Kidney (tissue), 13 donors: ENCODE measurements at regions not wholly inside any gene's neighbourhood (a gene's known extent, or its start where the extent isn't known, plus 50 kb on each side); places are given as distances from the start of the nearest gene placed in this dataset.

ENCODE experiments used
- DNase-seq, 5 donors: peaks; one replicate each; pipeline ENCODE4 v3.0.0-alpha.2; 2013 to 2020
- FAIRE-seq: peaks from 2 replicates; lab custom pipeline; 2012; peaks lifted over from hg19 to GRCh38; lab: Jason Lieb, UNC
- H3K27ac ChIP-seq, 2 donors: one replicate each; pipeline ENCODE4 v1.7.0; 2013; ENCODE audit warnings: low read depth in 2 of 2, low read length in 2 of 2, inconsistent platforms in 1 of 2
- H3K27me3 ChIP-seq: one replicate; pipeline ENCODE4 v1.7.1; 2013; ENCODE audit warnings: low read length, inconsistent platforms; ENCODE audit not compliant: control insufficient read depth, insufficient read depth
- H3K36me3 ChIP-seq, 3 donors: one replicate each; pipeline versions ENCODE4 v1.7.0 to v1.7.1; 2013; ENCODE audit warnings: low read length in 3 of 3, control low read depth in 1 of 3, inconsistent platforms in 1 of 3; ENCODE audit not compliant: insufficient read depth in 3 of 3, control insufficient read depth in 2 of 3
- H3K4me1 ChIP-seq, 3 donors: one replicate each; pipeline versions ENCODE4 v1.7.0 to v1.7.1; 2013; ENCODE audit warnings: low read length in 3 of 3, inconsistent platforms in 1 of 3, low read depth in 1 of 3; ENCODE audit not compliant: control insufficient read depth in 2 of 3, insufficient read depth in 2 of 3
- H3K4me3 ChIP-seq, 3 donors: one replicate each; pipeline versions ENCODE4 v1.7.0 to v1.8.1; 2013; ENCODE audit warnings: low read length in 3 of 3, control low read depth in 1 of 3, inconsistent platforms in 1 of 3
- H3K9ac ChIP-seq, 3 donors: one replicate each; pipeline versions ENCODE4 v1.7.0 to v1.7.1; 2013; ENCODE audit warnings: low read length in 3 of 3, control low read depth in 1 of 3, inconsistent platforms in 1 of 3
- H3K9me3 ChIP-seq, 3 donors: one replicate each; pipeline versions ENCODE4 v1.7.0 to v1.7.1; 2013; ENCODE audit warnings: low read length in 3 of 3, control low read depth in 1 of 3, inconsistent platforms in 1 of 3; ENCODE audit not compliant: control insufficient read depth in 2 of 3, insufficient read depth in 1 of 3
- CTCF ChIP-seq: IDR thresholded peaks from 3 replicates; pipeline ENCODE4 v1.5.1; 2012; ENCODE audit warnings: mild to moderate bottlenecking, moderate library complexity, borderline replicate concordance; ENCODE audit not compliant: insufficient read depth; ENCODE audit errors: extremely low read depth
- intact Hi-C: fragments of 100-400 bp; cut with DNase I; formaldehyde crosslinking; loops from one replicate; pipeline ENCODE4 v1.11.1; 2022
- donor health status: control.
- donor health status: control.
- donor health status: control.
- donor health status: control.
- donor health status: control.
- donor health status: DM: yes; HTN: yes; CAD: no.
- donor health status: Normal renal cell carcinoma (clear cell type).

GRCh38 chr1:67945733-67946374 lies 104.6 kb downstream of the DIRAS3 start:
- TF ChIP-seq CTCF: no peak
- H3K4me3 ChIP-seq: no peak overlapping the region
- no peaks in the 10 kb centered on the region for H3K27me3 ChIP-seq
- peak in 4 of 5 donors; percentile 68 to 80 (median 74) for DNase-seq
- H3K36me3 ChIP-seq: no peaks in the 10 kb centered on the region
- no peaks in the 10 kb centered on the region for H3K9me3 ChIP-seq
- H3K27ac ChIP-seq: no peak overlapping the region
- intact Hi-C loops: no loop called here
- H3K9ac ChIP-seq: no peak overlapping the region
- no peak for FAIRE-seq
- H3K4me1 ChIP-seq: peaks cover 0 to 15% (median 0%) of the 10 kb centered on the region in 3 donors

GRCh38 chr1:67942274-67942673 lies 108.2 kb downstream of the DIRAS3 start:
- no peaks in the 10 kb centered on the region for H3K9me3 ChIP-seq
- peaks cover 0 to under 1% (median 0%) of the 10 kb centered on the region in 3 donors for H3K4me1 ChIP-seq
- H3K27ac ChIP-seq: no peak overlapping the region
- no peaks in the 10 kb centered on the region for H3K36me3 ChIP-seq
- intact Hi-C loops: no loop called here
- DNase-seq (no peak), FAIRE-seq (no peak)
- no peak overlapping the region for H3K4me3 ChIP-seq
- no peak overlapping the region for H3K9ac ChIP-seq
- no peaks in the 10 kb centered on the region for H3K27me3 ChIP-seq
- TF ChIP-seq CTCF: no peak

- no peak for FAIRE-seq
- Histone ChIP-seq H3K9me3 (no peaks in the 10 kb centered on the region), H3K27me3 (no peaks in the 10 kb centered on the region)
These were observed 108.5 kb upstream of the GNG12 start for GRCh38 chr1:67941746-67942145.

More at GRCh38 chr1:67941746-67942145, 108.5 kb upstream of the GNG12 start:
- Histone ChIP-seq H3K4me3 (no peak overlapping the region), H3K27ac (no peak overlapping the region), H3K4me1 (no peaks in the 10 kb centered on the region), H3K36me3 (no peaks in the 10 kb centered on the region), H3K9ac (no peak overlapping the region)
- TF ChIP-seq CTCF: no peak
- intact Hi-C loops: no loop called here
- no peak for DNase-seq
